ENCODE measurements at regions not wholly inside any gene's neighbourhood (a gene's known extent, or its start where the extent isn't known, plus 50 kb on each side); places are given as distances from the start of the nearest gene placed in this dataset.

- no peak overlapping the region for H3K4me3 ChIP-seq (ENCODE audit: low read depth, low read length)
- TF ChIP-seq CTCF (conservative IDR thresholded peaks at IDR 0.05; ENCODE audit: low read depth, low read length), result no peak
- no peak for DNase-seq (ENCODE audit: low read depth)
Observed at GRCh38 chr12:116466536-116466935, 92.6 kb upstream of the MAP1LC3B2 start.

GRCh38 chr12:116469344-116469743 lies 89.8 kb upstream of the MAP1LC3B2 start:
- no peak for DNase-seq (ENCODE audit: low read depth)
- no peak overlapping the region for H3K4me3 ChIP-seq (ENCODE audit: low read depth, low read length)
- no peak for TF ChIP-seq CTCF (conservative IDR thresholded peaks at IDR 0.05; ENCODE audit: low read depth, low read length)

GRCh38 chr12:116471544-116471943 lies 87.6 kb upstream of the MAP1LC3B2 start:
- no peak overlapping the region for H3K4me3 ChIP-seq (ENCODE audit: low read depth, low read length)
- no peak for TF ChIP-seq CTCF (conservative IDR thresholded peaks at IDR 0.05; ENCODE audit: low read depth, low read length)
- DNase-seq (ENCODE audit: low read depth), result no peak

- H3K4me3 ChIP-seq (ENCODE audit: low read depth, low read length), result no peak overlapping the region
- no peak for DNase-seq (ENCODE audit: low read depth)
- TF ChIP-seq CTCF (conservative IDR thresholded peaks at IDR 0.05; ENCODE audit: low read depth, low read length), result no peak
Observed at GRCh38 chr12:116472193-116472592, 87.0 kb upstream of the MAP1LC3B2 start.

- H3K4me3 ChIP-seq (ENCODE audit: low read depth, low read length), result no peak overlapping the region
- no peak for TF ChIP-seq CTCF (conservative IDR thresholded peaks at IDR 0.05; ENCODE audit: low read depth, low read length)
- no peak for DNase-seq (ENCODE audit: low read depth)
Observed at GRCh38 chr12:116473416-116473815, 85.8 kb upstream of the MAP1LC3B2 start.

- no peak for DNase-seq (ENCODE audit: low read depth)
- TF ChIP-seq CTCF (conservative IDR thresholded peaks at IDR 0.05; ENCODE audit: low read depth, low read length), result no peak
- no peak overlapping the region for H3K4me3 ChIP-seq (ENCODE audit: low read depth, low read length)
Observed at GRCh38 chr12:116474331-116474730, 84.8 kb upstream of the MAP1LC3B2 start.

- DNase-seq (ENCODE audit: low read depth), result no peak
- TF ChIP-seq CTCF (conservative IDR thresholded peaks at IDR 0.05; ENCODE audit: low read depth, low read length), result no peak
Observed at GRCh38 chr12:116474899-116475298, 84.3 kb upstream of the MAP1LC3B2 start.

More at GRCh38 chr12:116474899-116475298, 84.3 kb upstream of the MAP1LC3B2 start:
- H3K4me3 ChIP-seq (ENCODE audit: low read depth, low read length), result no peak overlapping the region
